ENCODE measurements at regions not wholly inside any gene's neighbourhood (a gene's known extent, or its start where the extent isn't known, plus 50 kb on each side); places are given as distances from the start of the nearest gene placed in this dataset.
A peak's percentile ranks its signal among the peaks of the same experiment; 100 is the strongest.

DNA sequence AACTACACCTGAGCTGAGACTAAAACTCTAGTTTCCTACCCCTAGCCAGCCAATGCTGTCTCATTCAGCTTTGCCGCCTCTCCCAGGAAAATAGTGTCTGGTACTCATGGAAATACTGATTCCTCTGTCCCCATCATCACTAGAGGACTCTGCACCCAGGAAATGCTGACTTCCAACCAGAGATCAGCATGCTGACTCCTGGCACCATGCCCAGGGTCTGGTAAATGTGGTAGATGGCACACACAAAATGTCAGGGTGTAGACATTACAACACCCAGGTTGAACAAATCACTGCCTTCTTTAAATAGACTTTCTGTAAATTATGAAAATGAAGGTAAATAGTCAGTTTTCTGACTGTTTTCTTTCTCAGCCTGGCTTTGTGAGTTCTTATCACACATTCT is 307.3 kb upstream of the CHAC2 start:
- H3K4me3 ChIP-seq (ENCODE audit: low read depth, low read length), result no peak overlapping the region
- DNase-seq, result peak; percentile 31
- H3K27me3 ChIP-seq, result no peaks in the 10 kb centered on the region
- no peaks in the 10 kb centered on the region for H3K36me3 ChIP-seq
- H3K9me3 ChIP-seq, result no peaks in the 10 kb centered on the region
- TF ChIP-seq, protein P1, sequence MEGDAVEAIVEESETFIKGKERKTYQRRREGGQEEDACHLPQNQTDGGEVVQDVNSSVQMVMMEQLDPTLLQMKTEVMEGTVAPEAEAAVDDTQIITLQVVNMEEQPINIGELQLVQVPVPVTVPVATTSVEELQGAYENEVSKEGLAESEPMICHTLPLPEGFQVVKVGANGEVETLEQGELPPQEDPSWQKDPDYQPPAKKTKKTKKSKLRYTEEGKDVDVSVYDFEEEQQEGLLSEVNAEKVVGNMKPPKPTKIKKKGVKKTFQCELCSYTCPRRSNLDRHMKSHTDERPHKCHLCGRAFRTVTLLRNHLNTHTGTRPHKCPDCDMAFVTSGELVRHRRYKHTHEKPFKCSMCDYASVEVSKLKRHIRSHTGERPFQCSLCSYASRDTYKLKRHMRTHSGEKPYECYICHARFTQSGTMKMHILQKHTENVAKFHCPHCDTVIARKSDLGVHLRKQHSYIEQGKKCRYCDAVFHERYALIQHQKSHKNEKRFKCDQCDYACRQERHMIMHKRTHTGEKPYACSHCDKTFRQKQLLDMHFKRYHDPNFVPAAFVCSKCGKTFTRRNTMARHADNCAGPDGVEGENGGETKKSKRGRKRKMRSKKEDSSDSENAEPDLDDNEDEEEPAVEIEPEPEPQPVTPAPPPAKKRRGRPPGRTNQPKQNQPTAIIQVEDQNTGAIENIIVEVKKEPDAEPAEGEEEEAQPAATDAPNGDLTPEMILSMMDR (IDR thresholded peaks at IDR 0.05; ENCODE audit: low read depth, low read length), result no peak
- no peaks in the 10 kb centered on the region for H3K4me1 ChIP-seq

DNA sequence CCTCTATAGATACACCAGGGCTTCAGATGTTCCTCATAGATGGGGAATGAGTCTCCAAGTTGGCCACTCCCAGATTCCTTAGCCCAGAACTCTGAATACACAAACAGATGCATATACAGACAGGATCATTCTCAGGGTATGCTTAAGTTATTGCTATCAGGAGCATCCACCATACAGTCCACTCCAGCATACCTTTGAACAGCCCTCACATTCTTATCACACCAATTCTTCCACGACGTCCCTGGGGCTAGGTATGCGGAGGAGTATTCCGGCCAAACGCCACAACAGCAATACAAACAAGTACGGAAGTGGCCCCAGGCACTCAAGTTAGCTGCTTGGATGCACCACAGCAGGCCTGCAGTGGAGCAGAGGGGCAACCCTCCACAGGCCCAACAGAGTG is 312.5 kb upstream of the CHAC2 start:
- no peaks in the 10 kb centered on the region for H3K9me3 ChIP-seq
- H3K4me1 ChIP-seq, result no peaks in the 10 kb centered on the region
- H3K27me3 ChIP-seq, result no peaks in the 10 kb centered on the region
- no peak for DNase-seq
- TF ChIP-seq, protein P1 (IDR thresholded peaks at IDR 0.05; ENCODE audit: low read depth, low read length), result no peak
- H3K36me3 ChIP-seq, result no peaks in the 10 kb centered on the region
- H3K4me3 ChIP-seq (ENCODE audit: low read depth, low read length), result no peak overlapping the region

DNA sequence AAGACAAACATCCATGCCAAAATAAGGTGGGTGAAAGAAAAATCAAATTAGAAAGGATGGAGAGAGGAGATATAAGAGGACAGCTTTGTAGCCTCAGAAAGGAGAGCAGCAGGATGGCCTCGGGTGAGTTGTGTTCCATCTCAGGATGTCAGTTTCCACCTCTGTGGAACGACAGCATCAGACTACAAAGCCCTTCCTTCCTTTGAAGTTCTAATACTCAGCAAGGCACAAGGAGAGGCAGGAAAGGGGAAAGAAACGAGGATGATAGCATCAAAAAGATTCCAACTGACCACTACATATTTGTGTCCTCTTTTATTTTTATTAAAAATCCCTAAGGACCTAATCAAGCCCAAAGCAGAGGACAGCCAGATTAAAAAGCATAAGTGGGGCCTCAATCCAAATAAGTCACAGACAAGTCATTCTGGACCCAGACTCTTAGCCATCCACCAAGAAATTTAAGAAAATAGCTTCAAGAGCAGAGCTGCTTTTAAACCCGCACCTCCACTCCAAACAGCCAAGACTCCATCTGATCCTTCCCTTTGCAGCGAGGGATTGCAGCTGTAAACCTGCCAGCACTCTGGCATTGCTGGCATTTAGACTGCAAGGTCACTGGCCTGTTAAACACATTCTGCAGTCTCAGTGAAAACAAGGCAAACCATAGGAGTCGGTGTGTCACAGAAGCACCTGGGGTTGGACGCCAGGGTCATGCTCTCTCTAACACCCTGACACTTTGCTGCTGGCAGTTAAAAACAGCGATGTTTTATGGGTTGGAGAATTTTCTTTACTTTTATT is 314.5 kb upstream of the CHAC2 start:
- no peaks in the 10 kb centered on the region for H3K27me3 ChIP-seq

DNA sequence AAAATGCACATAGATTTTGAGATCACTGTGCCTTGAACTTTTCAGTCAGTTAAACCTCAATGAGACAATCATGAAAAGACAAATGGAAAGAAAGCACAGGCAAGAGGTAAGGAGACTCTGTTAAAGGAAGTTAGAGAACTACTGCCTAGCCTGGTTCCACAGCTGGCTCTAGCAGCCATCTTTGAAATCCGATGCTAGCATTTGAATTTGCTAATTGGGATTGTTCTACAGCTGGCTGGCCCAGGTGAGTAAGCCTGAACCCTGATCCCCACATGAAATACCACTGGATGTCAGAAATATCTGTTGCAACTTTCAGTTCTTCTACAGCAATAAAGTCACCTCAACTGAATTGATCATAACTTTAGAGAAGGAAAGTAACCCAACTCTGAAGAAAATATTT is 315.2 kb upstream of the CHAC2 start:
- no peaks in the 10 kb centered on the region for H3K27me3 ChIP-seq
- no peaks in the 10 kb centered on the region for H3K36me3 ChIP-seq
- H3K4me3 ChIP-seq (ENCODE audit: low read depth, low read length), result no peak overlapping the region
- H3K9me3 ChIP-seq, result no peaks in the 10 kb centered on the region
- no peaks in the 10 kb centered on the region for H3K4me1 ChIP-seq
- no peak for DNase-seq
- TF ChIP-seq, protein P1 (IDR thresholded peaks at IDR 0.05; ENCODE audit: low read depth, low read length), result no peak

More for the DNA sequence above, 314.5 kb upstream of the CHAC2 start:
- no peaks in the 10 kb centered on the region for H3K36me3 ChIP-seq
- TF ChIP-seq, protein P1 (IDR thresholded peaks at IDR 0.05; ENCODE audit: low read depth, low read length), result no peak
- no peak overlapping the region for H3K4me3 ChIP-seq (ENCODE audit: low read depth, low read length)
- no peaks in the 10 kb centered on the region for H3K9me3 ChIP-seq
- H3K4me1 ChIP-seq, result no peaks in the 10 kb centered on the region
- no peak for DNase-seq

DNA sequence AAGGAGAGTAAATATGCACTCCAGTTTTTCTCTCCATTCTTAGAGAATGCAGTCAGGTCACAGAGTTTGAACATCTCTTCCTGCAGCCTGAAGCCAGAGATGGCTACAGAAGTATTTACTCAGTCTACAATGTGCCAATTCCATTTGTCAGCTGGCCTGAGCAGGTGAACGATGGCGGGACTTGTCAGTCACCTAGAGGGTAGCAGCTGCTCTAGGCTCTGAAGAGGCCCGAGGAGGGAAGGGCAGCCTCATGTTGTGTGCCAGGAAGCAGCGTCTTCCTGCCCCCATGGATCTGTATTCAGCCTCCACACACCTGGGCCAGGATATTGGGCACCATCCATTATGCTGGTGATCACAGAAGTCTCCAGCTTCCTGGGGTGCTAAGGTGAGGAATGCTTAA is 316.7 kb upstream of the CHAC2 start:
- Histone ChIP-seq H3K9me3 (no peaks in the 10 kb centered on the region), H3K4me1 (no peaks in the 10 kb centered on the region), H3K4me3 (ENCODE audit: low read depth, low read length) (no peak overlapping the region), H3K27me3 (no peaks in the 10 kb centered on the region), H3K36me3 (no peaks in the 10 kb centered on the region)
- TF ChIP-seq, protein P1 (IDR thresholded peaks at IDR 0.05; ENCODE audit: low read depth, low read length), result no peak
- no peak for DNase-seq

DNA sequence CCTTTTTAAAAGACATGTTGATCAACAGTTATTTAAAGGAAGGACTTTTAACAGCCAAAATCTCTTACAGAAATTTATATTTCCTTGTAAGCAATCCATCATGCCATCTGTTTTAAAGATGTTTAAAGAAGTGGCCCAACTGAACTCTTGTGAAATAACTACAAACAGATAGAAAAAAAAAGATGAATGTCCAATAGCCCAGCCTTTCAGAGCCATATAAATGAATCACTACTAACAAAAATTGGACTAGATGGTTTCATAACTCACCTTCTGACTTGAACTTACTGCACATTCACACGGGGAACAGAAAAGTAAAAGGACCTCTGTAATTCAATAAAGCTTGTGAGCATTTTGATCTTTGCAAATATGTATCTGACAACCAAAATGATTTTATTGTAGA is 319.0 kb upstream of the CHAC2 start:
- no peak overlapping the region for H3K4me3 ChIP-seq (ENCODE audit: low read depth, low read length)
- DNase-seq, result no peak
- H3K9me3 ChIP-seq, result no peaks in the 10 kb centered on the region
- H3K27me3 ChIP-seq, result no peaks in the 10 kb centered on the region
- H3K4me1 ChIP-seq, result no peaks in the 10 kb centered on the region
- TF ChIP-seq, protein P1 (IDR thresholded peaks at IDR 0.05; ENCODE audit: low read depth, low read length), result no peak
- no peaks in the 10 kb centered on the region for H3K36me3 ChIP-seq

Data from BE2C (cell line).